GM21529 (cell line): ENCODE measurements at regions not wholly inside any gene's neighbourhood (a gene's known extent, or its start where the extent isn't known, plus 50 kb on each side); places are given as distances from the start of the nearest gene placed in this dataset.
"Not testable (repeated sequence)": the region's sequence is repeated elsewhere in the genome, so short reads cannot be mapped to it uniquely, and the experiment has no call there.

Experiments
- ATAC-seq: cut with Tn5 transposase; IDR thresholded peaks from one replicate; pipeline ENCODE4 v1.9.1; 2021; ENCODE audit not compliant: unreplicated experiment

GRCh38 chr11:90500922-90501568, 278.2 kb upstream of the CHORDC1 start:
- no peak for ATAC-seq

- no peak for ATAC-seq
These were observed 273.9 kb upstream of the CHORDC1 start for GRCh38 chr11:90496722-90497121.

- ATAC-seq = no peak
These were observed 270.5 kb upstream of the CHORDC1 start for GRCh38 chr11:90493379-90493778.

- no peak for ATAC-seq
These were observed 268.6 kb upstream of the CHORDC1 start for GRCh38 chr11:90491466-90491865.

DNA sequence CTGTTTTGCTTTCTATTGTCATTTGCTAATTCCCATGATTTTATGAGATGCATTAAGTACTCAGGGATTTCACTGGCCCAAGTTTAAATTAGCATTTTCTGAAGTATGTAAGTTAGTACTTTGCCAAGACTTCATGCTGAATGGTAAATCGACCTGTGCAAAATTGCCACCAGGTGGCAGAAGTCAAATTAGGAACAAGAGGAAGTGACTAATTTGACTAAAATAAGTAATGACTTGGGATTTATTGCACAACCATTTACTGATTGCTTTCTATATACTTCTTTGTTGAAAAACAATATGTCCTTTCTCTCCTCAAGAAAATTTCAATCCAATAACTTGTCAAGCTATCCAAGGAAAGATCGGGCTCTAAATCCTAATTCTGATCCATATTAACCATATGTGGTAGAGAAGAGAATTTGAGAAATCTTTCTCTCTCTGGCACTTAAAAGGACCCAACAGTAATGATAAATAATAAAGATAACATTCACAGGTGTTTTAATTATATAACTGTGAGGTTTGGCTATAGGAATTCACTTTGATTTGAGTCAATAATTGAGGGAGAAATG, 253.7 kb upstream of the CHORDC1 start:
- ATAC-seq = peak; percentile 62

- ATAC-seq = no peak
These were observed 246.1 kb upstream of the CHORDC1 start for GRCh38 chr11:90468923-90469322.

GRCh38 chr11:90465553-90465952, 242.7 kb upstream of the CHORDC1 start:
- no peak for ATAC-seq

GRCh38 chr11:90455347-90455920, 232.6 kb upstream of the CHORDC1 start:
- ATAC-seq = not testable (repeated sequence)

- ATAC-seq = no peak
These were observed 230.7 kb upstream of the CHORDC1 start for GRCh38 chr11:90453525-90453924.

DNA sequence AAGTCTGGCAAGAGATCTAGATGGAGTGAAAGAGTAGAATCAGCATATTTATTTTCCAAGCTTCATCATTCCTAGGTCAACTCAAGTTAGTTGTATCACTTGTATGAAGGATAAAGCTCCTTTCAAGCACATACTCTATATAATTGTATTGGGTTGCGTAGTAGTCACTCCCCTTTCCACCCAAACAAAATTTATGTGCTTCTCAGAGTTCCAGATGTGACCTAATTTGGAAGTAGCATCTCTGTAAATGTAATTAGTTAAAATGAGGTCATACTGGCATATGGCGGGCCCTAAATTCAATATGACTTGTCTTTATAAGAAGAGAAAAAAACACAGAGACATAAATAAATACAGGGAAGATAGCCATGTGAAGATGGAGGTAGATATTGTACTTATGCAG, 226.8 kb upstream of the CHORDC1 start:
- no peak for ATAC-seq

DNA sequence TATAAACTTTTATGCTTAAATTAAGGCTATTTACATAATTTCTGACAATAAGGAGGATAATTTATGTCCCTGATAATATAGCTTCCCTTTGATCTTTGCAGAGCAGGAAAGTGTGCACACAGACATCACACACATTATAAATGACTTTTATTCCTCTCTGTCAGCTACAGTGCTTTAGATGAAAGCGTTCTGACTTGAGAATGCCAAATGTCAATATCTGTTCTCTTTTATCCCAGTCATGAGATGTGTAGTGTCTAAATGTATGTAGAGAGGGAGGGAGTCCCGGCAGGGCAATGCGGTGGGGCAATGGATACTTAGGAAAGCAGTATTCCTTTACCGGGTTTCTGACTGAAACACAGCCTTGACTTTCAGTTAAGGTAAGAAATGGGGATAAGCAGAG, 225.4 kb upstream of the CHORDC1 start:
- ATAC-seq = no peak

GRCh38 chr11:90447618-90448017, 224.8 kb upstream of the CHORDC1 start:
- ATAC-seq = no peak

DNA sequence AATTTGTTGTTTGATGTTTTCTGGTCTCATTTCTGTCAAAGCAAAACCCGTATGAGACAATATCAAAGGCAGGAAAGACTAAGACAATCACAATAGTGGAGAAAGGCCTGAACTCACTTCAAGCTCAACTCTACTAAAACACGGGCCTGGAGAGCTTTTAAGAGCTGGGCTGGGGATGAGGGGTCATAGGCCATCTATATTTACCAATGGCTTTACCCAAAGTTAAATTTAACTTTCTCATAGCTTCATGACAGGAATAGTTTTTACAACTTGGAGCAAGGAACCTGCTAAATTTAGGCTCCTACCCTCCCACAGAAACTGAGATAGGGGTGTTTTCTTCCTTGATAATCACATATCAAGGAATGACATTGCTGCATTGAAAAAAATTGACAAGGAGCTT, 223.4 kb upstream of the CHORDC1 start:
- ATAC-seq = no peak

DNA sequence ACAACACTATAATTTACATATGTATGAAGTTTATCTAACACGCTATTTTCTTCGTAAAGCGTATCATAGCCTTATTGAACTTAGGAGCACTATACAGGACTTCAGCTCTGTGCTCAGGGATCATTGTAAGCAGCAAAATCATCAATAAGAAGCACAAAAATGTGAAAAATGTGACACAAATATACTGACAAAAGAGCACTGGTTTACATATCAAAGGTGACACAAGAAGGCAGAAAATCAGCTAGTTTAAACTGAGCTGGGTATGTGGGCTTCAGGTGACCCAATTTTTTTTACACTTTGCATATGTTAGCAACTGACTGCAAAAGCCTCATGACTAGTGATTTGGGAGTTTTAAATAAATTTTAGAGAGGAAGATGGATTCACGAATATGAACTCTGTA, 215.2 kb upstream of the CHORDC1 start:
- ATAC-seq = no peak

- no peak for ATAC-seq
These were observed 212.0 kb upstream of the CHORDC1 start for GRCh38 chr11:90434858-90435257.

- ATAC-seq = no peak
These were observed 206.0 kb upstream of the CHORDC1 start for GRCh38 chr11:90428836-90429235.

DNA sequence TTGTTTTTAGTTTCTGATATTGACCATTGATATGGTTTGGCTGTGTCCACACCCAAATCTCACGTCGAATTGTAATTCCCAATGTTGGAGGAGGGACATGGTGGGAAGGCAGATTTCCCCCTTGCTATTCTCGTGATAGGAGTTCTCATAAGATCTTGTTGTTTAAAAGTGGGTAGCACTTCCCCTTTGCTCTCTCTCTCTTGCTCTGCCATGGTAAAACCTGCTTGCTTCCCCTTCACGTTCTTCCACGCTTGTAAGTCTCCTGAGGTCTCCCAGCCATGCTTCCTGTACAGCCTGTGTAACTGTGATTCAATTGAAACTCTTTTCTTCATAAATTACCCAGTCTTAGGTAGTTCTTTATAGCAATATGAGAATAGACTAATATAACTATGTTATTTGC, 203.6 kb upstream of the CHORDC1 start:
- no peak for ATAC-seq

GRCh38 chr11:90423378-90423777, 200.5 kb upstream of the CHORDC1 start:
- no peak for ATAC-seq

GRCh38 chr11:90422787-90423186, 199.9 kb upstream of the CHORDC1 start:
- not testable (repeated sequence) for ATAC-seq

DNA sequence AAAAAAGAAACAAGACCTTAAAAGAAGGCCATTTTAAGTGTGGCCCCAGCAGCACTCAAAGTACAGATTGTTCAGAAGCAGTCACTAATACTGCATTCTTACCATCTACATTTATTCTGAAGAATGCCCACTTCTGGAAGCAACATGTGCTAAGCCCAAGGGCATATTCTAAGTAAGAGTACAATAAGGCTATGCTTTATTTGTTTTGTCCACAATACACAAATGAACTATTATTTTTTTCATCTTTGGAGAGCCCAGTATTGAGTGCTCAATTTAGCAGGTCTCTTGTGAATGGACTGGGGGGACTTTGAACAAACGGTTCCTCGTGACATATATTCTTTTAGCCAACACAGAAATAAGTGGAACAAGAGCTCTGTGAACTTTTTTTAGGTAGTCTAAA, 191.4 kb upstream of the CHORDC1 start:
- ATAC-seq = no peak

DNA sequence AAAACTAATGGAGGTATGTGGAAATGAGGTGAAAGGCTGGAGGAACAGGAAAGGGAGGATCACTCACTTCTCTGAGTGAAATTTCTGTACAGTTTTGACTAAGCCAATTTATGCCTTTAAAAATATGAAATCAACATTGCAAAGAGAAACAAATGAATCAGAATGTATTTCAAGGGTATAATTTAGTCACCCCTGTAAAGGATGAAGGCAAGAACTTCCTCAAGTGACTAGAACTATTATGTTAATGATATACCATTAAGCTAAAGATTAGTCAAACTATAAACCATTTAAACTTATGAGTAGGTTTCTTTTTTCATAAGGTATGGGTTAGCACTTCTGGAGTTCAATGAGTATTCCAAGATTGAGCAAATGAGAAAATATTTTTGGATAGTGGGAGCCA, 184.5 kb upstream of the CHORDC1 start:
- no peak for ATAC-seq

DNA sequence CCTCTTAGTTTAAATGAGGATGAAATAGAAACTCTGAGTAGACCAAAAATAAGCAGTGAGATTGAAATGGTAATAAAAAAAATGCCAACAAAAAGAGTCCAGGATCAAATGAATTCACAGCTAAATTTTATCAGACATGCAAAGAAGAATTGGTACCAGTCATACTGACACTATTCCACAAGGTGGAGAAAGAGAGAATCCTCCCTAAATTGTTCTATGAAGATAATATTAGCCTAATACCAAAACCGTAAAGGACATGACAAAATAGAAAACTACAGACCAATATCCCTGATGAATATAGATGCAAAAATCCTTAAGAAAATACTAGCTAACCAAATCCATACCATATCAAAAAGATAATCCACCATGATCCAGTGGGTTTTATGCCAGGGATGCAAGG, 169.8 kb upstream of the CHORDC1 start:
- no peak for ATAC-seq

DNA sequence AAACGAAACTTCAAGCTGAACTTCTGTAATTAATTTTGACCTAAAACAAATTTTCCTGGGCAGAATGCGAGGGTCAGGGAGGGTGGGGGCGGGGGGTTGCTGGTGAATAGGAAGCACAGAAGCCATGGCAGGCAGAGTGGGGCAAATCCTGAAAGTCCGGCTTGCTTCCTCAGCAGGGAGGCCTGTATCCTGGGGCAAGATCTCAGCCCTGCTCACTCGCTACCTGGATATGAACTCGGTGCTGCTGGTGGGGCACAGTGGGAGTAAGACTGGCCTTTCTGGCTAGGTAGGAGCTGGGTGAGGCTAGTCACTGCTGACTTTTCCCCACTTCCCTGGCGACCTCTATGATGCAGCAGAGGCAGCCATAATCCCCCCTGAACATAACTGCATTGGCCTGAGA, 168.9 kb upstream of the CHORDC1 start:
- no peak for ATAC-seq
